ENCODE measurements at regions not wholly inside any gene's neighbourhood (a gene's known extent, or its start where the extent isn't known, plus 50 kb on each side); places are given as distances from the start of the nearest gene placed in this dataset.
"Not testable (repeated sequence)": the region's sequence is repeated elsewhere in the genome, so short reads cannot be mapped to it uniquely, and the experiment has no call there.

DNA sequence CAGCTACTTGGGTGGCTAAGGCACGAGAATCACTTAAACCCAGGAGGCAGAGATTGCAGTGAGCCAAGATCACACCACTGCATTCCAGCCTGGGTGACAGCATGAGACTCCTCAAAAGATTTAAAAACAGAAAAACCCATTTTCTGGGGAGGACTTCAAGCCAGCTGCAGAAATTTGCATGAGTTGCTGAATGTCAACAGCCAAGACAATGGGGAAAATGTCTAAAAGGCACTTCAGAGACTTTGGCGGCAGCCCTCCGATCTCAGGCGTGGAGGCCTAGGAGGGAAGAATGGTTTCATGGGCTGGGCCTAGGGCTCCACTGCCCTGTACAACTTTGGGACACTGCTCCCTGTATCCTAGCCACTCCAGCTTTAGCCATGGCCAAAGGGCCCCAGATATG, 177.8 kb upstream of the C14orf180 start:
- Histone ChIP-seq H3K27me3 (replicated peaks in 1 of 2; ENCODE audit: control insufficient read depth in 2 of 2, extremely low read depth in 1 of 2, insufficient read depth in 2 of 2, low read length in 1 of 2) (peaks cover 0 to 15% of the 10 kb centered on the region in 2 experiments), H3K27ac (ENCODE audit: low read length) (no peak overlapping the region), H3K36me3 (ENCODE audit: control insufficient read depth in 2 of 2, extremely low read depth in 1 of 2, insufficient read depth in 1 of 2, low read length in 1 of 2) (no peaks in the 10 kb centered on the region), H3K4me1 (ENCODE audit: control insufficient read depth in 1 of 2, extremely low read depth in 1 of 2, insufficient read depth in 2 of 2, low read length in 2 of 2) (peaks cover 0 to 18% of the 10 kb centered on the region in 2 experiments), H3K4me3 (ENCODE audit: control insufficient read depth in 1 of 2, extremely low read depth in 1 of 2, low read length in 1 of 2) (no peak overlapping the region), H3K9me3 (no peaks in the 10 kb centered on the region)
- H3K27ac Mint-ChIP-seq: no peak overlapping the region
- DNase-seq: no peak
- WGBS (ENCODE audit: insufficient coverage): 94% methylated on average over 4 of the region's 4 CpGs
- peaks cover 15 to 28% (median 20%) of the 10 kb centered on the region in 3 donors for H3K4me1 Mint-ChIP-seq
- H3K36me3 Mint-ChIP-seq: peaks cover 5% of the 10 kb centered on the region
- peaks cover 0 to 3% of the 10 kb centered on the region in 2 donors for H3K27me3 Mint-ChIP-seq
- peaks cover 0 to 13% (median 6%) of the 10 kb centered on the region in 3 donors for H3K9me3 Mint-ChIP-seq
- ATAC-seq (replicated peaks in 1 of 4): no peak
- ChIA-PET CTCF (no interaction called here), POLR2A (no interaction called here)
- no peak overlapping the region for H3K4me3 Mint-ChIP-seq

DNA sequence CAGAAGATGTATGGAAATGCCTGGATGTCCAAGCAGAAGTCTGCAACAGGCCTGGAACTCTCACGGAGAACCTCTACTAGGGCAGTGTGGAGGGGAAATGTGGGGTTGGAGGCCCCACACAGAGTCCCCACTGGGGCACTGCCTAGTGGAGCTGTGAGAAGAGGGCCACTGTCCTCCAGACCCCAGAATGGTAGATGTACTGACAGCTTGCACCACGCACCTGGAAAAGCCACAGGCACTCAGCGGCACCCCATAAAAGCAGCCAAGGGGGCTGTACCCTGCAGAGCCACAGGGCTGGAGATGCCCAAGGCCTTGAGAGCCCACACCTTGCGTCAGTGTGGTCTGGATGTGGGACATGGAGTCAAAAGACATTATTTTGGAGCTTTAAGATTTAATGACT, 177.3 kb upstream of the C14orf180 start:
- POLR2A ChIA-PET: not testable (repeated sequence)

DNA sequence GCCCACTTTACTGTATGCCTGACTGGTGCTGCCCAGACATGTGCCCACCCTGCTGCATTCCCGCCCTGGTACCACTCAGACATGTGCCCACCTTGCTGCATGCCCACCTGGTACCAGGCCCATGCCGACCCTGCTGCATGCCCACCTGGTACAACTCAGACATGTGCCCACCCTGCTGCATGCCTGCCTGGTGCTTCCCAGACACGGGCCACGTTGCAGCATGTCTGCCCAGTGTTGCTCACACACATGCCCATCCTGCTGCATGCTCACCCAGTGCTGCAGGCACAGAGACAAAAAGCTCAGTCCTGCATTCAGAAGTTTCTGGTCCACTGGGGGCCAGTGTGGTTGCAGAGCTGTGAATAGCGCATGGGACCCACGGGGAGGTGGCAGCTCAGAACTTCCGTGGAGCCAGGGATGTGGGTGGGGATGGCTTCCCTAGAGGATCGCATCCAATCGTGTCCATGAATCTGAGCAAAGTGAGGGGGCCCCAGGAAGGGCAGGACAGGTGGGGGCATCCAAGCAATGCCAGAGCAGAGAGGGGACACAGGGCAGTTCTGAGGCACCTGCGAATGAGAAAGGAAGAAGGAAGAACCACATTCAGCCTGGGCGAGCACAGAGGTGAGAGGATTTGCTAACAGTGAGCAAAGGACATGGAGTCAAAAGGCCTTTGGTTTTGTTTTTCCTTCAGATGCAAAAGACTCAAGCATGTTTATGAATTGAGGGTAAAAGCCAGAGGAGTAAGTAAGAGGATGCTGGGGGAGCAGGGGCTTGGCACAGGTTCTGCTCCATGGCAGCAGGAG, 175.9 kb upstream of the C14orf180 start:
- no peak overlapping the region for H3K4me3 Mint-ChIP-seq
- H3K27ac Mint-ChIP-seq: no peak overlapping the region
- ChIA-PET CTCF (no interaction called here), POLR2A (no interaction called here)
- H3K27me3 ChIP-seq (replicated peaks in 1 of 2; ENCODE audit: control insufficient read depth in 2 of 2, extremely low read depth in 1 of 2, insufficient read depth in 2 of 2, low read length in 1 of 2): peaks cover 0 to 15% of the 10 kb centered on the region in 2 experiments
- no peak overlapping the region for H3K4me3 ChIP-seq (ENCODE audit: control insufficient read depth in 1 of 2, extremely low read depth in 1 of 2, low read length in 1 of 2)
- H3K36me3 ChIP-seq (ENCODE audit: control insufficient read depth in 2 of 2, extremely low read depth in 1 of 2, insufficient read depth in 1 of 2, low read length in 1 of 2): no peaks in the 10 kb centered on the region
- no peak for DNase-seq
- peaks cover 15 to 19% (median 17%) of the 10 kb centered on the region in 3 donors for H3K4me1 Mint-ChIP-seq
- ATAC-seq (replicated peaks in 1 of 4): no peak
- no peak overlapping the region for H3K27ac ChIP-seq (ENCODE audit: low read length)
- H3K9me3 Mint-ChIP-seq: peaks cover 3 to 4% (median 4%) of the 10 kb centered on the region in 3 donors
- no peaks in the 10 kb centered on the region for H3K36me3 Mint-ChIP-seq
- H3K4me1 ChIP-seq (ENCODE audit: control insufficient read depth in 1 of 2, extremely low read depth in 1 of 2, insufficient read depth in 2 of 2, low read length in 2 of 2): peaks cover 0 to 16% of the 10 kb centered on the region in 2 experiments
- WGBS (ENCODE audit: insufficient coverage): 94% methylated on average over 11 of the region's 11 CpGs
- H3K9me3 ChIP-seq: no peaks in the 10 kb centered on the region
- H3K27me3 Mint-ChIP-seq: peaks cover 0 to 3% of the 10 kb centered on the region in 2 donors

More for the DNA sequence above, 177.3 kb upstream of the C14orf180 start:
- H3K9me3 ChIP-seq; ATAC-seq (replicated peaks in 1 of 4); H3K27ac Mint-ChIP-seq; H3K9me3 Mint-ChIP-seq; H3K36me3 ChIP-seq (ENCODE audit: control insufficient read depth in 2 of 2, extremely low read depth in 1 of 2, insufficient read depth in 1 of 2, low read length in 1 of 2); CTCF ChIA-PET; H3K36me3 Mint-ChIP-seq; H3K27me3 Mint-ChIP-seq; H3K27ac ChIP-seq (ENCODE audit: low read length); H3K4me3 Mint-ChIP-seq; H3K4me3 ChIP-seq (ENCODE audit: control insufficient read depth in 1 of 2, extremely low read depth in 1 of 2, low read length in 1 of 2): not testable (repeated sequence)
- H3K4me1 Mint-ChIP-seq: peaks cover 15 to 26% (median 17%) of the 10 kb centered on the region in 3 donors
- peak in 1 of 35 experiments; percentile 3 for DNase-seq
- 85% methylated on average over 4 of the region's 4 CpGs for WGBS (ENCODE audit: insufficient coverage)
- Histone ChIP-seq H3K27me3 (replicated peaks in 1 of 2; ENCODE audit: control insufficient read depth in 2 of 2, extremely low read depth in 1 of 2, insufficient read depth in 2 of 2, low read length in 1 of 2) (peaks cover 0 to 15% of the 10 kb centered on the region in 2 experiments), H3K4me1 (ENCODE audit: control insufficient read depth in 1 of 2, extremely low read depth in 1 of 2, insufficient read depth in 2 of 2, low read length in 2 of 2) (peaks cover 0 to 17% of the 10 kb centered on the region in 2 experiments)

DNA sequence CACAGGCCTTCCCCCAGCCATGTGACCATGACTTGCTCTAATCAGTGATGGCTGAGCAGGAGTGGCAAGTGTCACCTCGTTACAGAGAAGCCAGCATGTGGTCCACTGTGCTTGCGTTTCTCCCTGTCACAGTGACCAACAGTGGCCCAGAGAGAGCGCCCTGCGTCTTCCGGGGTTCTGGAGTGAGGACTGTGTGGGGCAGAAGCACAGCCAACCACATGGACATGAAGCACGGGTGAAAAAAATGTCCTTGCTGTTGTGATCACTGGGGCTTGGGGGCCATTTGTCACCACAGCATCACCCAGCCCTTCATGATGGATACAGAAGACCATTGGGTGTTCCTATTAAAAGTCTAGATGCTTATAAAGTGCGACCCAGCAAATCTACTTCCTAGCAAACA, 174.6 kb upstream of the C14orf180 start:
- Mint-ChIP-seq H3K4me1 (peaks cover 3 to 7% (median 7%) of the 10 kb centered on the region in 3 donors), H3K27me3 (peaks cover 0 to 3% of the 10 kb centered on the region in 2 donors), H3K9me3 (peaks cover 8 to 10% (median 10%) of the 10 kb centered on the region in 3 donors), H3K36me3 (no peaks in the 10 kb centered on the region), H3K27ac (no peak overlapping the region), H3K4me3 (no peak overlapping the region)
- H3K4me1 ChIP-seq (ENCODE audit: control insufficient read depth in 1 of 2, extremely low read depth in 1 of 2, insufficient read depth in 2 of 2, low read length in 2 of 2): peaks cover 0 to 3% of the 10 kb centered on the region in 2 experiments
- no peak overlapping the region for H3K27ac ChIP-seq (ENCODE audit: low read length)
- ChIA-PET POLR2A (no interaction called here), CTCF (no interaction called here)
- no peaks in the 10 kb centered on the region for H3K36me3 ChIP-seq (ENCODE audit: control insufficient read depth in 2 of 2, extremely low read depth in 1 of 2, insufficient read depth in 1 of 2, low read length in 1 of 2)
- peaks cover 0 to 15% of the 10 kb centered on the region in 2 experiments for H3K27me3 ChIP-seq (replicated peaks in 1 of 2; ENCODE audit: control insufficient read depth in 2 of 2, extremely low read depth in 1 of 2, insufficient read depth in 2 of 2, low read length in 1 of 2)
- ATAC-seq (replicated peaks in 1 of 4) (no peak), DNase-seq (no peak)
- WGBS (ENCODE audit: insufficient coverage): 85% methylated on average over 4 of the region's 7 CpGs
- H3K9me3 ChIP-seq: no peaks in the 10 kb centered on the region
- no peak overlapping the region for H3K4me3 ChIP-seq (ENCODE audit: control insufficient read depth in 1 of 2, extremely low read depth in 1 of 2, low read length in 1 of 2)

DNA sequence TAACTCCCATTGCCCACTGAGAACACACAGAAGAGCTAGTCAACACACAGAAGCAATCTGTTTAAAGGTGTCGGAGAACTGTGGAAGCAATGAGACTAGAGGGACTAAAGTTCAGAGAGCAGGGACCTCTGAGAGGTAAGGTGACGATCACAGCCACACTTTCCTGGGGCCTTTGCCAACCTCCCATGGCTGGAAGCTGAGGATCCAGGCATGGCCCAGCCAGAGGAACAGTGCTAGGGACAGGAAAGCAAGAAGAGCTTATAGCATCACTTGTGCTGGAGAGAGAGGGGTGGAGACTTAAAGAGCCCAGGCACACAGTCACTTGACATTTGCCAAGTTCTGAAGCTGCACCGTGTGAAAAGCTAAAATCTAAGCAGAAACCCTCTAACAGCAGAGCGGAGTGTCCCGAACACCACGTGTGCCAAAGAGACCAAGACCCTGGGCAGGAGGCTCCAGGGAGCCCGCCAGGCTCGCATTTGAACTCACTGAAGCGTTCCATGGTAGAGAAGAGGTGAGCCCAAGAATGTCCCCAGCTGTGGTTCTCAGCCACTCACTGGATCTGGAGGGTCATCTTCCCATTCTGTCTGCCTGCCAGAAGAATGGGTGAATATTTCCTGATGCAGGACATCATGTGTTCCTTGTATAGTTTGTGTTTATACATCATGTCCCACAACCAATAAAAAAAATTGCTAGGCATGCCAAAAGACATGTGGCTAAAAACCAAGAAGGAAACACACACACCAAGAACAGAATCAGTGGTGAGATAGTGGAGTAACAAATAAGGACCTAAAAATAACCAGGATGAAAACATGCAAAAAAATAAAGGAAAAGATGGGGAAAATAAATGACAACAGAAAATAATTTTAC, 174.0 kb upstream of the C14orf180 start:
- Histone ChIP-seq H3K36me3 (ENCODE audit: control insufficient read depth in 2 of 2, extremely low read depth in 1 of 2, insufficient read depth in 1 of 2, low read length in 1 of 2) (no peaks in the 10 kb centered on the region), H3K4me1 (ENCODE audit: control insufficient read depth in 1 of 2, extremely low read depth in 1 of 2, insufficient read depth in 2 of 2, low read length in 2 of 2) (no peaks in the 10 kb centered on the region), H3K4me3 (ENCODE audit: control insufficient read depth in 1 of 2, extremely low read depth in 1 of 2, low read length in 1 of 2) (no peak overlapping the region), H3K9me3 (no peaks in the 10 kb centered on the region), H3K27ac (ENCODE audit: low read length) (no peak overlapping the region), H3K27me3 (replicated peaks in 1 of 2; ENCODE audit: control insufficient read depth in 2 of 2, extremely low read depth in 1 of 2, insufficient read depth in 2 of 2, low read length in 1 of 2) (peaks cover 0 to 15% of the 10 kb centered on the region in 2 experiments)
- CTCF ChIA-PET: no interaction called here
- DNase-seq: peak in 1 of 35 experiments; percentile 3
- Mint-ChIP-seq H3K4me3 (no peak overlapping the region), H3K4me1 (peaks cover 0 to 4% (median 4%) of the 10 kb centered on the region in 3 donors), H3K36me3 (no peaks in the 10 kb centered on the region), H3K9me3 (peaks cover 8 to 10% (median 10%) of the 10 kb centered on the region in 3 donors), H3K27me3 (peaks cover 0 to 3% of the 10 kb centered on the region in 2 donors), H3K27ac (no peak overlapping the region)
- POLR2A ChIA-PET: no interaction called here
- ATAC-seq (replicated peaks in 1 of 4): no peak
- 78% methylated on average over 8 of the region's 9 CpGs for WGBS (ENCODE audit: insufficient coverage)

DNA sequence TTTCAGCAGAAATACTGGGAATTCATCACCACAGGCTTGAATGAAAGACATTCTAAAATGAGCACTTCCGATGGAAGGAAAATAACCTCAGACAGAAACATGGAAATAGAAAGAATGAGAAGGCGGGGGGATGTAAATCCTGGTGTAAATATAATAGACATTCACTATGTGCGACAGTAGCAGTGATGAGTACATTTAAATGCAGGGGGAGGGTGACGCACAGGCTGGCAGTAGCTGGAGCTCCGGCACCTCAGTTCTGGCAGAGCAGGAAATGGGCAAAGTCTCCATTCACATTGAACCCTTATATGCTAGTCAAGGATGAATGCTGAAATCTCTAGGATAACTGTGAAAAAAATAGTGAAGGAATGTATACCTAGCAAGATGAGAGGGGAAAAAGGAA, 172.7 kb upstream of the C14orf180 start:
- CTCF ChIA-PET: interaction anchor here in 1 of 2 donors (0.6 kb wide), 1 partner anchor 378 kb away, joined by 3 read pairs; no protein-coding TSS in a partner anchor
- H3K27ac ChIP-seq (ENCODE audit: low read length): no peak overlapping the region
- WGBS (ENCODE audit: insufficient coverage): 94% methylated on average over 2 of the region's 5 CpGs
- Mint-ChIP-seq H3K9me3 (peaks cover 8 to 10% (median 10%) of the 10 kb centered on the region in 3 donors), H3K27me3 (peaks cover 0 to 3% of the 10 kb centered on the region in 2 donors), H3K4me3 (no peak overlapping the region), H3K4me1 (no peaks in the 10 kb centered on the region), H3K36me3 (no peaks in the 10 kb centered on the region), H3K27ac (no peak overlapping the region)
- POLR2A ChIA-PET: no interaction called here
- H3K4me3 ChIP-seq (ENCODE audit: control insufficient read depth in 1 of 2, extremely low read depth in 1 of 2, low read length in 1 of 2): no peak overlapping the region
- H3K27me3 ChIP-seq (replicated peaks in 1 of 2; ENCODE audit: control insufficient read depth in 2 of 2, extremely low read depth in 1 of 2, insufficient read depth in 2 of 2, low read length in 1 of 2): peaks cover 0 to 15% of the 10 kb centered on the region in 2 experiments
- H3K4me1 ChIP-seq (ENCODE audit: control insufficient read depth in 1 of 2, extremely low read depth in 1 of 2, insufficient read depth in 2 of 2, low read length in 2 of 2): no peaks in the 10 kb centered on the region
- no peaks in the 10 kb centered on the region for H3K36me3 ChIP-seq (ENCODE audit: control insufficient read depth in 2 of 2, extremely low read depth in 1 of 2, insufficient read depth in 1 of 2, low read length in 1 of 2)
- DNase-seq: no peak
- ATAC-seq (replicated peaks in 1 of 4): no peak
- no peaks in the 10 kb centered on the region for H3K9me3 ChIP-seq
